Cardiac fibroblast (primary cell): ENCODE measurements at regions not wholly inside any gene's neighbourhood (a gene's known extent, or its start where the extent isn't known, plus 50 kb on each side); places are given as distances from the start of the nearest gene placed in this dataset.
A peak's percentile ranks its signal among the peaks of the same experiment; 100 is the strongest.

Experiments
- DNase-seq, 2 donors: peaks; one replicate each; pipeline versions ENCODE4 v3.0.0 to v3.0.0-alpha.2; 2010; ENCODE audit warnings: low read depth in 2 of 2
- H3K4me3 ChIP-seq, 2 donors: replicated peaks in 1 of 2; 1 replicate in 1 of 2; 2 replicates in 1 of 2; pipeline ENCODE4 v1.5.1; 2011; ENCODE audit warnings: low read depth in 2 of 2, low read length in 2 of 2, mild to moderate bottlenecking in 2 of 2, moderate library complexity in 1 of 2
- TF ChIP-seq, protein P1 (sequence below): IDR thresholded peaks from one replicate; pipeline ENCODE4 v1.5.1; 2011; ENCODE audit warnings: low read depth, mild to moderate bottlenecking, low read length, inconsistent platforms

- peak in 1 of 2 donors; percentile 41 for DNase-seq
- TF ChIP-seq, protein P1, sequence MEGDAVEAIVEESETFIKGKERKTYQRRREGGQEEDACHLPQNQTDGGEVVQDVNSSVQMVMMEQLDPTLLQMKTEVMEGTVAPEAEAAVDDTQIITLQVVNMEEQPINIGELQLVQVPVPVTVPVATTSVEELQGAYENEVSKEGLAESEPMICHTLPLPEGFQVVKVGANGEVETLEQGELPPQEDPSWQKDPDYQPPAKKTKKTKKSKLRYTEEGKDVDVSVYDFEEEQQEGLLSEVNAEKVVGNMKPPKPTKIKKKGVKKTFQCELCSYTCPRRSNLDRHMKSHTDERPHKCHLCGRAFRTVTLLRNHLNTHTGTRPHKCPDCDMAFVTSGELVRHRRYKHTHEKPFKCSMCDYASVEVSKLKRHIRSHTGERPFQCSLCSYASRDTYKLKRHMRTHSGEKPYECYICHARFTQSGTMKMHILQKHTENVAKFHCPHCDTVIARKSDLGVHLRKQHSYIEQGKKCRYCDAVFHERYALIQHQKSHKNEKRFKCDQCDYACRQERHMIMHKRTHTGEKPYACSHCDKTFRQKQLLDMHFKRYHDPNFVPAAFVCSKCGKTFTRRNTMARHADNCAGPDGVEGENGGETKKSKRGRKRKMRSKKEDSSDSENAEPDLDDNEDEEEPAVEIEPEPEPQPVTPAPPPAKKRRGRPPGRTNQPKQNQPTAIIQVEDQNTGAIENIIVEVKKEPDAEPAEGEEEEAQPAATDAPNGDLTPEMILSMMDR = no peak
Observed at GRCh38 chr5:172556971-172557461, 84.0 kb upstream of the NEURL1B start.

GRCh38 chr5:172556262-172556661, 84.8 kb upstream of the NEURL1B start:
- no peak overlapping the region for H3K4me3 ChIP-seq
- TF ChIP-seq, protein P1 = no peak
- peak in 1 of 2 donors; percentile 19 for DNase-seq

More at GRCh38 chr5:172556971-172557461, 84.0 kb upstream of the NEURL1B start:
- no peak overlapping the region for H3K4me3 ChIP-seq

DNA sequence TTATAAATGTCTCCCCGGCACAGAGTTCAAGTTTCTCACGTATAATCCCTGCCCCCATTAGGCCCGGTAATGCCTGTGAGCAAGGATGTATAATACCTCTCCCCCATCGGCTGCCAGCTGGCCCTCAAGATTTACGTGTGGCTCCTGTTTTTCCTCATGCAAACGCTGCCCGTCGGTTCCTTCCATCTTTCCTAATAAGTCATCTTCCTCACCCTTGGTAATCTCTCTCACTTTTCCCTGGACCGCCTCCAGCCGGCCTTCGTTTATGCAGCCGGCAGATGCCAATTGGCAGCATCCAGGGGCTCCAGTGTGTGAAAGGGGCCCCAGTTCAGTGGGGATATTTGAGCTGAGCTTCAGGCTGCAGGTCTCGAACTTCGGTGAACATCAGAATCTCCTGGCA, 86.5 kb upstream of the NEURL1B start:
- DNase-seq = no peak
- no peak overlapping the region for H3K4me3 ChIP-seq
- TF ChIP-seq, protein P1 = no peak

DNA sequence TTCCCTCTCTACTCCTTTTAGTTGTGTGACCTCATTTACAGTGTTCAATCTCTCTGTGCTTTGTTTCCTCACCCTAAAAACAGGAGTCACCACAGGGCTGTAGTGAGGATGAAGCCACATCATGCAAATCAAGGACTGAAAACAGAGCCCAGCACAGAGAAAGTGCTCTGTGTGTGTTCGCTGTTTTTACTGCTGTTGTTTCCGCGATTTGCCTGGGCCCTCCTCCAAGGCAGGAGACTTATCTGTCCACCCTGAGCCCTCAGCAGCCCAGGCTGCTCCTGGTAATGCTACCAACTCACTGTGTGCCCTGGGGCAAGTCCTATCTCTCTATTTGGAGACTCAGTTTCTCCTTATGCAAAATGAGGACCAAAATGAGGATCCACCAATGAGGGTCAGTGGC, 87.2 kb upstream of the NEURL1B start:
- H3K4me3 ChIP-seq = no peak overlapping the region
- no peak for DNase-seq
- TF ChIP-seq, protein P1 = no peak

- H3K4me3 ChIP-seq = no peak overlapping the region
- TF ChIP-seq, protein P1 = no peak
- no peak for DNase-seq
Observed at GRCh38 chr5:172553167-172553566, 87.9 kb upstream of the NEURL1B start.

DNA sequence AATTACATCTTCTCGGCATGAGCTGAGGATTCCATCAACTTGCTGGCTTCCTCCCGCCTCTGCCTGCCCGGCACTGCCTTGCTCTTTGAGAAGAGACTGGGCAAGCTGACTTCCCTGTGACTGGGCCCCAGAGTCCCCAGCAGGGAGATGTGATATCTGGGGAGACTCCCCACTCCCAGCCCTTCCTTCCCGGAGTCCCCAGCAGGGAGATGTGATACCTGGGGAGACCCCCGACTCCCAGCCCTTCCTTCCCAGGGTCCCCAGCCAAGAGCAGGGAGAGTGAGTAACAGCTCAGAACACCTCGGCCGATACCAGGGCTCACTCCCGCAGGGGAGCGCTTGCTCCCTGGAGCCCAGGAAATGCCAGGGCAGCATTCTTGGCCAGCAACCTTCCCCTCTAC, 90.1 kb upstream of the NEURL1B start:
- TF ChIP-seq, protein P1 = no peak
- no peak overlapping the region for H3K4me3 ChIP-seq
- no peak for DNase-seq
